Inferior parietal cortex (tissue), 1 donor: ENCODE measurements at regions not wholly inside any gene's neighbourhood (a gene's known extent, or its start where the extent isn't known, plus 50 kb on each side); places are given as distances from the start of the nearest gene placed in this dataset.

Experiments
- DNase-seq: peaks from one replicate; pipeline ENCODE4 v3.0.0-alpha.2; 2016; ENCODE audit errors: extremely low spot score

- DNase-seq, result peak; percentile 75
Measured at GRCh38 chr2:57497489-57498096, 549.0 kb upstream of the VRK2 start.

- DNase-seq, result no peak
Measured at GRCh38 chr2:57504787-57505186, 541.8 kb upstream of the VRK2 start.

- DNase-seq, result no peak
Measured at GRCh38 chr2:57509189-57509588, 537.4 kb upstream of the VRK2 start.

- DNase-seq, result no peak
Measured at GRCh38 chr2:57510704-57511103, 535.9 kb upstream of the VRK2 start.

GRCh38 chr2:57515366-57515765 is 531.2 kb upstream of the VRK2 start:
- DNase-seq, result no peak

GRCh38 chr2:57516698-57517340 is 529.8 kb upstream of the VRK2 start:
- peak; percentile 82 for DNase-seq

GRCh38 chr2:57523304-57523703 is 523.3 kb upstream of the VRK2 start:
- no peak for DNase-seq

GRCh38 chr2:57527685-57528084 is 518.9 kb upstream of the VRK2 start:
- DNase-seq, result no peak

GRCh38 chr2:57528499-57528898 is 518.1 kb upstream of the VRK2 start:
- no peak for DNase-seq

GRCh38 chr2:57534358-57534757 is 512.2 kb upstream of the VRK2 start:
- DNase-seq, result no peak

GRCh38 chr2:57536535-57537231 is 509.9 kb upstream of the VRK2 start:
- DNase-seq, result no peak

- DNase-seq, result no peak
Measured at GRCh38 chr2:57539761-57540160, 506.8 kb upstream of the VRK2 start.

- DNase-seq, result no peak
Measured at GRCh38 chr2:57542081-57542480, 504.5 kb upstream of the VRK2 start.

GRCh38 chr2:57543211-57543610 is 503.4 kb upstream of the VRK2 start:
- DNase-seq, result no peak

GRCh38 chr2:57544624-57545023 is 502.0 kb upstream of the VRK2 start:
- DNase-seq, result no peak

- DNase-seq, result no peak
Measured at GRCh38 chr2:57546478-57546877, 500.1 kb upstream of the VRK2 start.

GRCh38 chr2:57549642-57550102 is 496.9 kb upstream of the VRK2 start:
- DNase-seq, result no peak

- no peak for DNase-seq
Measured at GRCh38 chr2:57550912-57551311, 495.7 kb upstream of the VRK2 start.

- DNase-seq, result no peak
Measured at GRCh38 chr2:57552885-57553284, 493.7 kb upstream of the VRK2 start.

- no peak for DNase-seq
Measured at GRCh38 chr2:57554348-57554747, 492.3 kb upstream of the VRK2 start.

GRCh38 chr2:57558312-57558711 is 488.3 kb upstream of the VRK2 start:
- no peak for DNase-seq

GRCh38 chr2:57562495-57562894 is 484.1 kb upstream of the VRK2 start:
- DNase-seq, result no peak

GRCh38 chr2:57563015-57563414 is 483.6 kb upstream of the VRK2 start:
- no peak for DNase-seq
